ENCODE measurements at regions not wholly inside any gene's neighbourhood (a gene's known extent, or its start where the extent isn't known, plus 50 kb on each side); places are given as distances from the start of the nearest gene placed in this dataset.

GRCh38 chr1:172964864-172965263 lies 85.9 kb downstream of the TNFSF18 start:
- Mint-ChIP-seq H3K27me3 (ENCODE audit: low read depth) (no peaks in the 10 kb centered on the region), H3K4me3 (no peak overlapping the region), H3K9me3 (peaks cover 12% of the 10 kb centered on the region; the same call in 1 of the 2 replicates), H3K4me1 (no peaks in the 10 kb centered on the region), H3K27ac (no peak overlapping the region), H3K36me3 (no peaks in the 10 kb centered on the region)
- CTCF ChIA-PET: no interaction called here
- TF ChIP-seq, protein P1, sequence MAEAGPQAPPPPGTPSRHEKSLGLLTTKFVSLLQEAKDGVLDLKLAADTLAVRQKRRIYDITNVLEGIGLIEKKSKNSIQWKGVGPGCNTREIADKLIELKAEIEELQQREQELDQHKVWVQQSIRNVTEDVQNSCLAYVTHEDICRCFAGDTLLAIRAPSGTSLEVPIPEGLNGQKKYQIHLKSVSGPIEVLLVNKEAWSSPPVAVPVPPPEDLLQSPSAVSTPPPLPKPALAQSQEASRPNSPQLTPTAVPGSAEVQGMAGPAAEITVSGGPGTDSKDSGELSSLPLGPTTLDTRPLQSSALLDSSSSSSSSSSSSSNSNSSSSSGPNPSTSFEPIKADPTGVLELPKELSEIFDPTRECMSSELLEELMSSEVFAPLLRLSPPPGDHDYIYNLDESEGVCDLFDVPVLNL (CRISPR knock-in tag; IDR thresholded peaks at IDR 0.05; ENCODE audit: borderline replicate concordance, low read depth): no peak
- TF ChIP-seq MYBL2 (CRISPR knock-in tag; IDR thresholded peaks at IDR 0.05) (no peak), ATF6 (CRISPR knock-in tag; IDR thresholded peaks at IDR 0.05) (no peak), SMAD3 (CRISPR knock-in tag; IDR thresholded peaks at IDR 0.05; ENCODE audit: borderline replicate concordance) (no peak), RORB (CRISPR knock-in tag; IDR thresholded peaks at IDR 0.05) (no peak), GRHL2 (CRISPR knock-in tag; IDR thresholded peaks at IDR 0.05; ENCODE audit: insufficient replicate concordance, severe bottlenecking) (no peak), JAZF1 (CRISPR knock-in tag; IDR thresholded peaks at IDR 0.05) (no peak)
- TF ChIP-seq, protein P2, sequence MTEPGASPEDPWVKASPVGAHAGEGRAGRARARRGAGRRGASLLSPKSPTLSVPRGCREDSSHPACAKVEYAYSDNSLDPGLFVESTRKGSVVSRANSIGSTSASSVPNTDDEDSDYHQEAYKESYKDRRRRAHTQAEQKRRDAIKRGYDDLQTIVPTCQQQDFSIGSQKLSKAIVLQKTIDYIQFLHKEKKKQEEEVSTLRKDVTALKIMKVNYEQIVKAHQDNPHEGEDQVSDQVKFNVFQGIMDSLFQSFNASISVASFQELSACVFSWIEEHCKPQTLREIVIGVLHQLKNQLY (CRISPR knock-in tag; IDR thresholded peaks at IDR 0.05): no peak
- TF ChIP-seq, protein P3, sequence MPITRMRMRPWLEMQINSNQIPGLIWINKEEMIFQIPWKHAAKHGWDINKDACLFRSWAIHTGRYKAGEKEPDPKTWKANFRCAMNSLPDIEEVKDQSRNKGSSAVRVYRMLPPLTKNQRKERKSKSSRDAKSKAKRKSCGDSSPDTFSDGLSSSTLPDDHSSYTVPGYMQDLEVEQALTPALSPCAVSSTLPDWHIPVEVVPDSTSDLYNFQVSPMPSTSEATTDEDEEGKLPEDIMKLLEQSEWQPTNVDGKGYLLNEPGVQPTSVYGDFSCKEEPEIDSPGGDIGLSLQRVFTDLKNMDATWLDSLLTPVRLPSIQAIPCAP (CRISPR knock-in tag; IDR thresholded peaks at IDR 0.05): no peak
- TF ChIP-seq, protein P4, sequence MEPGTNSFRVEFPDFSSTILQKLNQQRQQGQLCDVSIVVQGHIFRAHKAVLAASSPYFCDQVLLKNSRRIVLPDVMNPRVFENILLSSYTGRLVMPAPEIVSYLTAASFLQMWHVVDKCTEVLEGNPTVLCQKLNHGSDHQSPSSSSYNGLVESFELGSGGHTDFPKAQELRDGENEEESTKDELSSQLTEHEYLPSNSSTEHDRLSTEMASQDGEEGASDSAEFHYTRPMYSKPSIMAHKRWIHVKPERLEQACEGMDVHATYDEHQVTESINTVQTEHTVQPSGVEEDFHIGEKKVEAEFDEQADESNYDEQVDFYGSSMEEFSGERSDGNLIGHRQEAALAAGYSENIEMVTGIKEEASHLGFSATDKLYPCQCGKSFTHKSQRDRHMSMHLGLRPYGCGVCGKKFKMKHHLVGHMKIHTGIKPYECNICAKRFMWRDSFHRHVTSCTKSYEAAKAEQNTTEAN (CRISPR knock-in tag; IDR thresholded peaks at IDR 0.05): no peak
- TF ChIP-seq, protein P5, sequence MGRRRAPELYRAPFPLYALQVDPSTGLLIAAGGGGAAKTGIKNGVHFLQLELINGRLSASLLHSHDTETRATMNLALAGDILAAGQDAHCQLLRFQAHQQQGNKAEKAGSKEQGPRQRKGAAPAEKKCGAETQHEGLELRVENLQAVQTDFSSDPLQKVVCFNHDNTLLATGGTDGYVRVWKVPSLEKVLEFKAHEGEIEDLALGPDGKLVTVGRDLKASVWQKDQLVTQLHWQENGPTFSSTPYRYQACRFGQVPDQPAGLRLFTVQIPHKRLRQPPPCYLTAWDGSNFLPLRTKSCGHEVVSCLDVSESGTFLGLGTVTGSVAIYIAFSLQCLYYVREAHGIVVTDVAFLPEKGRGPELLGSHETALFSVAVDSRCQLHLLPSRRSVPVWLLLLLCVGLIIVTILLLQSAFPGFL (CRISPR knock-in tag; IDR thresholded peaks at IDR 0.05; ENCODE audit: borderline replicate concordance): no peak
- POLR2A ChIA-PET: no interaction called here
- ATAC-seq (no peak), DNase-seq (ENCODE audit: low spot score) (no peak)

- Mint-ChIP-seq H3K36me3 (no peaks in the 10 kb centered on the region), H3K4me1 (no peaks in the 10 kb centered on the region), H3K27me3 (ENCODE audit: low read depth) (no peaks in the 10 kb centered on the region), H3K9me3 (peaks cover 9% of the 10 kb centered on the region; the same call in 1 of the 2 replicates), H3K27ac (no peak overlapping the region), H3K4me3 (no peak overlapping the region)
- CTCF ChIA-PET: interaction anchor here (0.7 to 1.4 kb wide), 3 partner anchors 79 to 231 kb away, joined by 3 to 4 read pairs (median 3); no protein-coding TSS in a partner anchor
- DNase-seq (ENCODE audit: low spot score) (no peak), ATAC-seq (no peak)
- POLR2A ChIA-PET: no interaction called here
- TF ChIP-seq ZNF532 (CRISPR knock-in tag; IDR thresholded peaks at IDR 0.05; ENCODE audit: borderline replicate concordance) (no peak), PRDM15 (CRISPR knock-in tag; IDR thresholded peaks at IDR 0.05) (no peak), SMAD4 (CRISPR knock-in tag; IDR thresholded peaks at IDR 0.05) (no peak), IRF2 (CRISPR knock-in tag; IDR thresholded peaks at IDR 0.05; ENCODE audit: borderline replicate concordance, low read depth) (no peak)
Observed at GRCh38 chr1:172966844-172967540, 83.7 kb downstream of the TNFSF18 start.
